ENCODE measurements at regions not wholly inside any gene's neighbourhood (a gene's known extent, or its start where the extent isn't known, plus 50 kb on each side); places are given as distances from the start of the nearest gene placed in this dataset.

- Histone ChIP-seq H3K23ac (ENCODE audit: low read depth, low read length) (no peak overlapping the region), H2AFZ (replicated peaks; ENCODE audit: low read length, poor library complexity) (no peak overlapping the region), H3K4me1 (ENCODE audit: control insufficient read depth, insufficient read depth, low read length) (peaks cover 2% of the 10 kb centered on the region), H2AK9ac (replicated peaks; ENCODE audit: low read depth, low read length, poor library complexity) (no peak overlapping the region), H3K14ac (replicated peaks; ENCODE audit: low read depth, low read length) (no peak overlapping the region), H3K18ac (ENCODE audit: low read depth, low read length) (no peak overlapping the region), H3K27me3 (ENCODE audit: control insufficient read depth, insufficient read depth, low read length) (peaks cover 5% of the 10 kb centered on the region), H2BK15ac (ENCODE audit: low read depth, low read length) (no peak overlapping the region), H4K8ac (ENCODE audit: low read depth in 2 of 2, low read length in 2 of 2) (no peak overlapping the region), H3K9me1 (ENCODE audit: insufficient read depth, low read length) (no peaks in the 10 kb centered on the region), H3K4me2 (ENCODE audit: low read depth, low read length) (no peak overlapping the region), H3K27ac (ENCODE audit: insufficient read depth, low read length) (no peak overlapping the region), H2AK5ac (ENCODE audit: low read depth, low read length) (no peak overlapping the region), H3K9me3 (ENCODE audit: control insufficient read depth, insufficient read depth, low read length) (0 out of 2 replicates have a peak, but pooled peaks cover 3% of the 10 kb centered on the region), H3K4ac (ENCODE audit: low read depth, low read length) (no peak overlapping the region), H2BK120ac (ENCODE audit: low read depth, low read length) (no peak overlapping the region), H3K4me3 (ENCODE audit: insufficient read depth, low read depth, low read length) (no peak overlapping the region), H4K20me1 (ENCODE audit: insufficient read depth, low read length) (no peaks in the 10 kb centered on the region), H3K36me3 (ENCODE audit: control insufficient read depth, insufficient read depth, low read length) (no peaks in the 10 kb centered on the region), H3K9ac (ENCODE audit: low read depth, low read length) (no peak overlapping the region), H2BK5ac (ENCODE audit: low read depth, low read length, poor library complexity, severe bottlenecking) (no peak overlapping the region), H3K79me1 (ENCODE audit: low read depth in 1 of 2, low read length in 2 of 2) (no peaks in the 10 kb centered on the region), H3K56ac (ENCODE audit: extremely low read depth, insufficient read depth, low read length) (no peak overlapping the region), H2BK20ac (ENCODE audit: low read depth, low read length) (no peak overlapping the region), H4K5ac (ENCODE audit: low read depth, low read length) (no peak overlapping the region), H4K91ac (ENCODE audit: insufficient read depth, low read depth, low read length) (no peak overlapping the region)
- CTCF ChIA-PET, result no interaction called here
- no peak for TF ChIP-seq BHLHE40 (IDR thresholded peaks at IDR 0.05; ENCODE audit: low read depth, low read length)
- TF ChIP-seq CTCF (conservative IDR thresholded peaks at IDR 0.05; ENCODE audit: low read depth, low read length), result no peak
- no peak for TF ChIP-seq SMC3 (IDR thresholded peaks at IDR 0.05; ENCODE audit: low read depth, low read length)
- no peak for TF ChIP-seq FOS (IDR thresholded peaks at IDR 0.05; ENCODE audit: low read depth, low read length)
- TF ChIP-seq RCOR1 (IDR thresholded peaks at IDR 0.05; ENCODE audit: insufficient replicate concordance, low read length), result no peak
- TF ChIP-seq MXI1 (IDR thresholded peaks at IDR 0.05; ENCODE audit: borderline replicate concordance, low read depth, low read length), result no peak
- no peak for TF ChIP-seq RFX5 (IDR thresholded peaks at IDR 0.05; ENCODE audit: low read depth, low read length)
- no peak for TF ChIP-seq MAFK (IDR thresholded peaks at IDR 0.05; ENCODE audit: low read depth, low read length)
- TF ChIP-seq CEBPB (IDR thresholded peaks at IDR 0.05; ENCODE audit: low read depth, low read length), result no peak
- no peak for TF ChIP-seq NFE2L2 (IDR thresholded peaks at IDR 0.05; ENCODE audit: low read depth, low read length)
- TF ChIP-seq RAD21 (IDR thresholded peaks at IDR 0.05; ENCODE audit: low read length), result no peak
- TF ChIP-seq MAZ (IDR thresholded peaks at IDR 0.05; ENCODE audit: borderline replicate concordance, low read depth, low read length), result no peak
- no peak for TF ChIP-seq POLR2A (IDR thresholded peaks at IDR 0.05; ENCODE audit: low read depth, low read length)
- TF ChIP-seq, protein P1, sequence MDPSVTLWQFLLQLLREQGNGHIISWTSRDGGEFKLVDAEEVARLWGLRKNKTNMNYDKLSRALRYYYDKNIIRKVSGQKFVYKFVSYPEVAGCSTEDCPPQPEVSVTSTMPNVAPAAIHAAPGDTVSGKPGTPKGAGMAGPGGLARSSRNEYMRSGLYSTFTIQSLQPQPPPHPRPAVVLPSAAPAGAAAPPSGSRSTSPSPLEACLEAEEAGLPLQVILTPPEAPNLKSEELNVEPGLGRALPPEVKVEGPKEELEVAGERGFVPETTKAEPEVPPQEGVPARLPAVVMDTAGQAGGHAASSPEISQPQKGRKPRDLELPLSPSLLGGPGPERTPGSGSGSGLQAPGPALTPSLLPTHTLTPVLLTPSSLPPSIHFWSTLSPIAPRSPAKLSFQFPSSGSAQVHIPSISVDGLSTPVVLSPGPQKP (IDR thresholded peaks at IDR 0.05; ENCODE audit: borderline replicate concordance, low read depth, low read length), result no peak
- TF ChIP-seq CHD1 (IDR thresholded peaks at IDR 0.05; ENCODE audit: low read depth, low read length), result no peak
- no peak for TF ChIP-seq USF2 (IDR thresholded peaks at IDR 0.05; ENCODE audit: low read depth, low read length)
- in situ Hi-C loops (cut with MboI; ENCODE audit: low sequenced_read_pairs) (no loop called here), dilution Hi-C loops (cut with HindIII; ENCODE audit: low sequenced_read_pairs, unreplicated experiment) (no loop called here), intact Hi-C loops (cut with micrococcal nuclease) (no loop called here)
- BruUV-seq (replicated peaks), result no TSS peak
- ATAC-seq (ENCODE audit: low read depth), result no peak
- WGBS, 2 experiments (ENCODE audit: extremely low coverage in 2 of 2, insufficient read length in 1 of 2), result 89% methylated on average over 7 of the region's 24 CpGs; no CpG with 5 or more reads in 1 of the 2 experiments
- DNase-seq, result no peak
- POLR2A ChIA-PET (ENCODE audit: unreplicated experiment), result no interaction called here
Measured at GRCh38 chr15:70586241-70586640, 177.1 kb downstream of the UACA start.
